Muscle layer of duodenum (tissue), 2 donors: ENCODE measurements at regions not wholly inside any gene's neighbourhood (a gene's known extent, or its start where the extent isn't known, plus 50 kb on each side); places are given as distances from the start of the nearest gene placed in this dataset.

Experiments used
- H3K27ac ChIP-seq: one replicate; pipeline ENCODE4 v1.7.0; 2013; ENCODE audit warnings: mild to moderate bottlenecking, low read length
- H3K27me3 ChIP-seq: one replicate; pipeline ENCODE4 v1.7.0; 2013; ENCODE audit warnings: low read depth, mild to moderate bottlenecking, control low read depth, low read length
- H3K36me3 ChIP-seq, 2 donors: one replicate each; pipeline ENCODE4 v1.7.0; 2013; ENCODE audit warnings: low read length in 2 of 2, control low read depth in 1 of 2, mild to moderate bottlenecking in 1 of 2; ENCODE audit not compliant: insufficient read depth in 2 of 2, control insufficient read depth in 1 of 2
- H3K4me1 ChIP-seq, 2 donors: one replicate each; pipeline ENCODE4 v1.7.0; 2013; ENCODE audit warnings: low read length in 2 of 2, mild to moderate bottlenecking in 2 of 2, control low read depth in 1 of 2, moderate library complexity in 1 of 2; ENCODE audit not compliant: insufficient read depth in 2 of 2, control insufficient read depth in 1 of 2
- H3K4me3 ChIP-seq, 2 donors: one replicate each; pipeline ENCODE4 v1.7.0; 2013; ENCODE audit warnings: low read length in 2 of 2, low read depth in 1 of 2, mild to moderate bottlenecking in 1 of 2
- H3K9me3 ChIP-seq, 2 donors: one replicate each; pipeline ENCODE4 v1.7.0; 2013; ENCODE audit warnings: low read length in 2 of 2, control low read depth in 1 of 2, mild to moderate bottlenecking in 1 of 2; ENCODE audit not compliant: control insufficient read depth in 1 of 2
- donor health status: healthy.

- no peaks in the 10 kb centered on the region for H3K27me3 ChIP-seq
- no peaks in the 10 kb centered on the region for H3K36me3 ChIP-seq
- peak overlapping the region; percentile 7 for H3K27ac ChIP-seq
- H3K4me3 ChIP-seq = no peak overlapping the region
- H3K4me1 ChIP-seq = peaks cover 4 to 11% of the 10 kb centered on the region in 2 donors
- H3K9me3 ChIP-seq = no peaks in the 10 kb centered on the region
These were observed 61.0 kb downstream of the GTPBP8 start for GRCh38 chr3:113051787-113052186.

- no peaks in the 10 kb centered on the region for H3K9me3 ChIP-seq
- H3K27ac ChIP-seq = no peak overlapping the region
- H3K4me3 ChIP-seq = no peak overlapping the region
- H3K4me1 ChIP-seq = peaks cover 4 to 11% of the 10 kb centered on the region in 2 donors
- H3K36me3 ChIP-seq = no peaks in the 10 kb centered on the region
- no peaks in the 10 kb centered on the region for H3K27me3 ChIP-seq
These were observed 62.4 kb downstream of the GTPBP8 start for GRCh38 chr3:113053169-113053568.

- H3K36me3 ChIP-seq = no peaks in the 10 kb centered on the region
- H3K4me1 ChIP-seq = peaks cover 4 to 11% of the 10 kb centered on the region in 2 donors
- no peaks in the 10 kb centered on the region for H3K9me3 ChIP-seq
- no peak overlapping the region for H3K27ac ChIP-seq
- no peaks in the 10 kb centered on the region for H3K27me3 ChIP-seq
- no peak overlapping the region for H3K4me3 ChIP-seq
These were observed 63.8 kb downstream of the GTPBP8 start for GRCh38 chr3:113054552-113054951.

- Histone ChIP-seq H3K4me3 (no peak overlapping the region), H3K36me3 (no peaks in the 10 kb centered on the region), H3K27me3 (no peaks in the 10 kb centered on the region), H3K27ac (no peak overlapping the region), H3K4me1 (peaks cover 4 to 11% of the 10 kb centered on the region in 2 donors), H3K9me3 (no peaks in the 10 kb centered on the region)
These were observed 64.4 kb downstream of the GTPBP8 start for GRCh38 chr3:113055201-113055600.

DNA sequence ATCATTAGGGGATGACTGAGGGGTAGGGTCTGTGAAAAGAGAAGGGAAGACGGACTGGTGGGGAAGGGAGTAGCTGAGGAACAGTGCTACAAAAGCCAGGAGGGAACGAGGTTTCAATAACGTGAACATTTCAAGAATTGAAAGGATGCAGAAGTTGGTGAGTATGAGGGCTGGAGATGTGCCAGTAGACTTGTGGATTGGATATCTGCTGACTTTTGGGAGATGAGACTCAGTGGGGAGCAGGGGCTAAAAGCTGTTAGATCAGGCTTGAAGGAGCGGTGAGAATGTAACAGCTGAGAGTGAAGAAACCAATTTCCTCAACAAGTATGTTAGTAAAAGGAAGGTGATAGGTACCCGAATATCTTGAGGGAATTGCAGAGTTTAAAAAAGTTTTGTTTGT lies 65.2 kb downstream of the GTPBP8 start:
- H3K27me3 ChIP-seq = no peaks in the 10 kb centered on the region
- peaks cover 4 to 11% of the 10 kb centered on the region in 2 donors for H3K4me1 ChIP-seq
- no peak overlapping the region for H3K4me3 ChIP-seq
- no peak overlapping the region for H3K27ac ChIP-seq
- H3K9me3 ChIP-seq = no peaks in the 10 kb centered on the region
- no peaks in the 10 kb centered on the region for H3K36me3 ChIP-seq

- H3K9me3 ChIP-seq = no peaks in the 10 kb centered on the region
- no peaks in the 10 kb centered on the region for H3K27me3 ChIP-seq
- H3K4me1 ChIP-seq = peaks cover 0 to 8% of the 10 kb centered on the region in 2 donors
- H3K4me3 ChIP-seq = no peak overlapping the region
- H3K36me3 ChIP-seq = no peaks in the 10 kb centered on the region
- no peak overlapping the region for H3K27ac ChIP-seq
These were observed 66.3 kb downstream of the GTPBP8 start for GRCh38 chr3:113057117-113057516.

- Histone ChIP-seq H3K27ac (no peak overlapping the region), H3K4me1 (no peaks in the 10 kb centered on the region), H3K9me3 (no peaks in the 10 kb centered on the region), H3K36me3 (no peaks in the 10 kb centered on the region), H3K27me3 (no peaks in the 10 kb centered on the region), H3K4me3 (no peak overlapping the region)
These were observed 67.4 kb downstream of the GTPBP8 start for GRCh38 chr3:113058188-113058587.

GRCh38 chr3:113062705-113063104 lies 71.9 kb downstream of the GTPBP8 start:
- Histone ChIP-seq H3K9me3 (no peaks in the 10 kb centered on the region), H3K27me3 (no peaks in the 10 kb centered on the region), H3K4me3 (no peak overlapping the region), H3K4me1 (peaks cover 6 to 7% of the 10 kb centered on the region in 2 donors), H3K27ac (no peak overlapping the region), H3K36me3 (no peaks in the 10 kb centered on the region)

DNA sequence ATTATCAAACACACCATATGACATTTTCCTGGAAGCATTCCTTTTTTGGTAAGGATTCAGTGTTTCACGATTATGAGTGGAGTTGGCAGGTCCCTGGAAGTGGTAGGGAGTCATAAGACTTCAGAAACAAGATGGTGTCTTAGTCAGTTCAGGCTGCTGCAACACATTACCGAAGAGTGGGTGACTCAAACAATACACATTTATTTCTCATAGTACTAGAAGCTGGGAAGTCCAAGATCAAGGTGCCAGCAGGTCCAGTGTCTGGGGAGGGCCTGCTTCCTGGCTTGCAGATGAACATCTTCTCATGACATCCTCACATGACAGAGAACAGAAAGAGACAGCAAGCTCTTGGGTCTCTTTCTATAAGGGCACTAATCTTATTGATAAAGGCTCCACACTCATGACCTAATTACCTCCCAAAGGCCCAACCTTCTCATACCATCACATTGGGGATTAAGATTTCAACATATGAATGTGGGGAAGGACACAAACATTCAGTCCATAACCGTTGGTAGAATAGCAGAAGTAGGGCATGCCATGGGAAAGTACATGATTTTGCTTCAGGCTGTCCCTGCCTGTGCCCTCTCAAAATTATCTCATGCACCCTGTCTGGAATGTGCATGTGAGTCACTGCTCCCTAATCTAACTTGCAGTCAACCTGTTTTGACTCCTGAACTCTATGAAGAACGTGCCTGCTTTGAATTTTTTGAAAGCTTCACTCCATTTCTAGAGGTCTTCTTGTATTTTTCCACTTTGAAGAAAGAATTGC lies 72.5 kb downstream of the GTPBP8 start:
- Histone ChIP-seq H3K27ac (no peak overlapping the region), H3K27me3 (no peaks in the 10 kb centered on the region), H3K4me3 (no peak overlapping the region), H3K4me1 (peaks cover 6 to 7% of the 10 kb centered on the region in 2 donors), H3K9me3 (no peaks in the 10 kb centered on the region), H3K36me3 (no peaks in the 10 kb centered on the region)

DNA sequence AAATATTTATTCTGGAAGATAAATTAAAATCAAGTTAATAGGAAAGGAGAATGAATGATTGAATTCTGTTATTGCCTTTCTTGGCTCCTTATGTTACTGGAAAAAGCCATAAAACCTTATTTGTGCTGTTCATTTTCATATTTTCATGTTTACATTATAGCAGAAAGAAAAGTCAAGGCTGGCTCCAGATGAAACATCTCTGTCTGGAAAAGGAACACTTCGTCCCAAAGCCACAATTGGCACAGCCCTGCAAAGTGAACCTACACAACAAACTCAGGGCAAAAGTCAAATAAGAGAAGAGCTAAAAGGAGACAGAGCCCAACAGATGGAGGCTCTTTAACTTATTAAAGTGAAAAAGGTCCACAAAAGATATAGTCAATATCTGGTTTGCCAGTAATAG lies 73.4 kb downstream of the GTPBP8 start:
- Histone ChIP-seq H3K27me3 (no peaks in the 10 kb centered on the region), H3K4me1 (peaks cover 6 to 7% of the 10 kb centered on the region in 2 donors), H3K36me3 (no peaks in the 10 kb centered on the region), H3K4me3 (no peak overlapping the region), H3K9me3 (no peaks in the 10 kb centered on the region), H3K27ac (no peak overlapping the region)

- H3K36me3 ChIP-seq = no peaks in the 10 kb centered on the region
- H3K27me3 ChIP-seq = no peaks in the 10 kb centered on the region
- H3K4me1 ChIP-seq = peaks cover 6 to 7% of the 10 kb centered on the region in 2 donors
- H3K9me3 ChIP-seq = no peaks in the 10 kb centered on the region
- H3K4me3 ChIP-seq = no peak overlapping the region
- no peak overlapping the region for H3K27ac ChIP-seq
These were observed 74.6 kb downstream of the GTPBP8 start for GRCh38 chr3:113065336-113065735.

DNA sequence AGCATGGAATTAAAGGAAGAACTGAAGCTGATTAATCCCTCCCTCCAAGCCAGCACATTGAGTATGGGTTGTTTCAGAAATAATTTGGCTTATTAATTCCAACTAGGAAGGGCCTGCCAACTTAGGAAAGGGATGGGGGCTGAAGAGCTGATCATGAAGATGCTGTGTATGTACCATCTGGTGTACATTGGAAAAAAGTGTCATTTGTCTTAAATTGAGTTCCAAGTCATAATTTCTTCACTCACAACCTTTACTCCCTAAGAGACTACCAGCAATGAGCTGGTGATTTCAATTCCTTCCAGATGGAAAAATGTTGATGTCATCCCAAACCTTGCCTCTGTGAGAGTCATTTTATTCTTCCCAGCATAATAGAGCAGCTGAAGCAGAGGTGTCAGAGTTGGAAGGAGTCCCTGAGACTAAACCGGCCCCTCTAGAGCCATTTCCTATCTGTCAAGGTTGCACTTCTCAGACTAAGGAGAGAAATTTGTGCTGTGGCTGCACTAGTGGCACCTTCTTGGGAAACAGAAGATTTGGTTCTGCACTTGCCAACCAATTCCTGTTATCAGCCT lies 79.4 kb downstream of the GTPBP8 start:
- Histone ChIP-seq H3K27me3 (no peaks in the 10 kb centered on the region), H3K27ac (no peak overlapping the region), H3K4me1 (no peaks in the 10 kb centered on the region), H3K36me3 (no peaks in the 10 kb centered on the region), H3K9me3 (no peaks in the 10 kb centered on the region), H3K4me3 (no peak overlapping the region)
